Jurkat, Clone E6-1 (cell line): ENCODE measurements at regions not wholly inside any gene's neighbourhood (a gene's known extent, or its start where the extent isn't known, plus 50 kb on each side); places are given as distances from the start of the nearest gene placed in this dataset.
"Not testable (repeated sequence)": the region's sequence is repeated elsewhere in the genome, so short reads cannot be mapped to it uniquely, and the experiment has no call there.

Source experiments
- DNase-seq: peaks from one replicate; pipeline ENCODE4 v3.0.0-alpha.2; 2011; ENCODE audit warnings: low read depth, low spot score
- H3K4me3 ChIP-seq: 2 replicates; pipeline ENCODE4 v1.5.1; 2011; ENCODE audit warnings: mild to moderate bottlenecking, low read length, control low read depth, moderate library complexity

DNA sequence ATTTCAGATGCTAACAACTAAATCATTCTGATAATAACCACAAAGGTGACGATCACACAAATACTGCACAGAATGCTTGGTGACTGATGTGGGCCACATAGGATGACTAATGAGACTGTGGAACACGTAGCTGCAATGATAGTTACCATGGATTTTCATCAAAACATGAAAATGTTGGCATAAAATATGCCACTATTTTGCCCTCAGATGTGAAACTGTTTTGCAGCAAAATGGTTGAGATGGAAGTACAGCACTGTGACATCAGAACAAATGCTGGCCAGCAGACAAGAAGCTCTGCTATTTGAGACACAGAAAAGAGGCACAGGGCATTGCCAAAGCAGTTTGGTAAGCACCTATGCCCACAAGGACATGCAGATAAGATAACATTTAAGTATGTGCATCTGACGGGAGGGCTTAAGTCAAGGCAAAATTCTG is 83.8 kb downstream of the NIBAN1 start:
- H3K4me3 ChIP-seq = no peak overlapping the region
- DNase-seq = no peak

DNA sequence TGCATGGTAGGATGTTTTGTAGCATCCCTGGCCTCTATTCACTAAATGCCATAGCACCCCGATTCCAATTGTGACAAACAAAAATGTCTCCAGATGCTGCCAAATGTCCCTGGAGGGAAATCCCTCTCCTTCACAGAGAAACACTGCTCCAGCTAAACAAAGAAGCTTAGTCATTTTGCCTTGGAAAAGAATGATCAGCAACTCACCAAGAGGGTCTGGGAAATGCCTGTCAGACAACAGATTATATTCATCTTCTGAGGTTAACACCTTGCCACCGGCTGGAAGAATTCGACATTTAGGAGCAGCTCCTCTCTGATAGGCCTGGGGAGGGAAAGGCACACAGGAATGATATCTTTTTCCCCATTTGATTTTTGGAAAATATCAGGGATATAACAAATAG is 84.4 kb downstream of the NIBAN1 start:
- no peak overlapping the region for H3K4me3 ChIP-seq
- DNase-seq = no peak

DNA sequence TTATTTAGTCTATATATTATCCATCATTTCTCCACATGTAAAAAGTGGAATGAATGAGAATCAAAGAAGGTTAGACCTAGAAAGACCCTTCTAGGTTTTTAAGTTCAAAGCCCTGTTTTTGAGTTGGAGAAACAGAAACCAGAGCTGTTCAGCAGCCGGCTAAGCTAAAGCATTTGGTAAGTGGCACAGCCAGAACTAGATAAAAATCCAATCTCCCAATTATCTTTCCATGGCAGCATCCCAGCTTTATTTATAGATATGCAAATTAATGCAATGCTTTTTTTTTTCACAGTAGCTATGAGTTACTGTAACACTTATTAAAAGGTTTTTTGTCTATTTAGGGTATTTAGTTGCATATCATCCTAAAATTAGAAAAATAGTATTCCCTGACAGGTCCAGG is 85.1 kb downstream of the NIBAN1 start:
- no peak overlapping the region for H3K4me3 ChIP-seq
- DNase-seq = no peak

DNA sequence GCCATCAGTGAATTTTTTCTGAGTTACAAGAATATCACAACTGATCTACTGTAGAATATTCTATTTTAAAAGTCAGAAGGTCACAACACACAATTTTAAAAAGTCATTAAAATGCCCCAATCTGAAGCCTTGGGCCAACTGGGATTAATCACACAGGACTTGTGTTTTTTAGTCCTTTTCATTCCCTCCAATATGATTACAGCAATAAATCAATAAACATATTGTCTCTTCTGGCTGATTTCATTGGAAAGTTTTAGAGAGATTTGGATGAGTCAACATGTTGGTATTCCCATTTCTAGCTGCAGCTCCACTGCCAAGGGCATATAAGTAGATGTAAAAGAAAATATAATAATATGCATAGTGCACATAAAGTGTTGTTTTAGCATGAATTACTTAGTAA is 85.8 kb downstream of the NIBAN1 start:
- DNase-seq = no peak
- H3K4me3 ChIP-seq = no peak overlapping the region

DNA sequence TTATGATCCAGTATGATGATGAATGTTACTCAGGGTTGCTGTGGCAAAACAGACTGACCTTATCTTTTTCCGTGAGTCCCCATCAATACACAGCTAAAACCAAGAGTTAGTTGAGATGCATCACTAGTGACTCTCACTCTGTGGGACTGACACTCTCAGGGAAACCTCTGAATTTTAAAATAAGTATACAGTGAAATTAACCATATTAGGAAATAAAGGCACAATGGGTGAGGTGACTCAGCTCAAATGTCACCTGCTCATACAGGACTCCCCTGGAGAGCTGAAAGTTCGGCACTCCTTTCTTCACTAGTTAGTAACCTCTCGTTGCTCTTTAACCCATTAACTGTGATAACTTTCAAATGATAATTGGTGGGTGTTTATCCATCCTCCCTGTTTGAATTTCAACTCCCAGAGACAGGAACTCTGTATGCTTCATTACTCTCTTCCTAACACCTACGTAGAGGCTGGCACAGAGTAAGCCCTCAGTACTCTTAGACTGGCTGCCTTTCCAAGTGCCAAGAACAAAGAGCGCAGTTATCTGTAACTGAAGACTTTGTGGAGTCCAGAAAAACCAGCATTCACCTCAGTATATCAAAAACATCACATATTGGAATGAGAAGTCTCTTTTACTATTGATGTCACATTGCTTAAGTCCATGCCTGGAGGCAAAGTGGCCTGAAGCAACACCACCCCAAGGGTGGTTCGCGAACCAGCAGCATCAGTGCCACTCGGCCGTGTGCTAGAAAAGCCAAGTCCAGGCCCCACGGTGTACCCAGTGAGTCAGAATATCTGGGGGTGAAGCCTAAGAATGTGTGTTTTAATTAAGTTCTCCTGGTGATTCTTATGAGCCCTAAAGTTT is 91.1 kb downstream of the NIBAN1 start:
- H3K4me3 ChIP-seq = no peak overlapping the region
- DNase-seq = no peak

DNA sequence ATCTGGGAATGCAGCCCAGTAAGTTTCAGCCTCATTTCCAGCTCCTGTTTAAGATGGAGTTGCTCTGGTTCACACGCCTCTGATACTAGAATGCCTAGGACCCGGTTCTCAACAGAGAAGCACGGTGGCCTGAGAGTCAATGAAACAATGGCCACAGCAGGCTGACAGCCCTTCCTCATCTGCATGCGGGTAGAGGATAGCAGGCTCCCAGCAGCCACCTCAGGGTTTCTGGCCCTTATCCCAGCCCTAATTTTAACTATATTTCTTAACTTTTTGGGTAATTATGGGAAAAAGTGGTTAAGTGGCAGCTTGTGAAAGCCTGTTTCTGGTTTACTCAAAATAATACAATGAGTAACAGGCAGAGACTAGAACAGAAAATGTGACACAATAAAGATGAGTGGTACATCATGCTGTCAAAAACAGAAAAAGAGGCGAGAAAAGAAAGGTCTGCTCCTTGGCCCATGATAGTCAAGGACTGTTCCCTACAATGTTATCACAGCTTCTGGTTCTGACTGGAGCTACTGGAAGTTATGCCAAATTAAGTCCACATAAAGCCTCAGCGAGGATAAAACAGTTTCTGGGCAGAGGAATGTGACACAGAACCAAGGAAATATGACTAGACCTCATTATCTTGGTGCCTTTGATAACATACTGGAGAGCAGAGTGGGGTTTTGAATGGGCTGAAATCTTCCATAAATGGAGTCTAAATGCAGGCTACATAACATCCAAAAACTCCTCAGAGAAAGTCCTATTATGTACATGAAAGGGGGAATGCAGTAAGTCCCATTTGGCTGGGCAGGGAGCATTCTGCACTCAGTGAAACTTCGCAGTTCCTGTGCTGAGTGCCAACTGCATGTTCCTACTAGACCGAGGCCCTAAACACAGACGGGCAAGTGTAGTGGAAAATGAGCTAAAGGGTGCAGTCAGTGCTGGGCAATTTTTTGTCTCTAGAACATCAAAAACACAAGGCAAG is 92.1 kb downstream of the NIBAN1 start:
- DNase-seq = no peak
- no peak overlapping the region for H3K4me3 ChIP-seq

DNA sequence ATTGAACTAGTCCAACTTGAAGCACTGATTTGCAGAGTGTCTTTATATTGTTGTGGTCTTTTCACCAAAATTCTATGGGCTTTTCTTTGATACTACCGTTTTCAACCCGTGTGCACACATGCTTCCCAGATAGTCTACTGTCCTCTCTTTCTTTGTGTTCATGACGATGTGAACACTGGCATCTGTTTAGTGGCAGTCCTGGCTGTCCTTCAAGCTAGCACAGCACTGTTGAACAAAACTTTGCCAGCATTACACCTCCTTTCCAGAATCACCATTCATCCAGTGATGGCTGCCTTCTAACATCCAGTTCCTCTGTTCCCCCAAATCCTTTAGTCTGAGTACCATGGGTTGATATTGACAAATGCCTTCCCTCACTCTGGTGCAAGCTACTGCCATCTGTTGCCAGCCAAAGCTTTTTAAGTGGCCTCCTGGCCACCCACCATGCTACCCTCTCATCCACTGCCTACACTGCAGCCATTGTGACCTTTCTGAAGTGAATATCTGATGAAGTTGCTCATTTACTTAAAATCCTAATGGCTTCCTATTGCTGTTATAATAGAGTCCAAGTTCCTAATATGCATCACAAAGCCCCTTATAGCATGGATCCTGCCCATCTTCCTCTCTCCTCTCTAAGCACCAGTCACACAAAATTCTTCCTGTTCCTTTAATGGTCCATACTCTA is 94.3 kb downstream of the NIBAN1 start:
- no peak for DNase-seq
- H3K4me3 ChIP-seq = no peak overlapping the region

DNA sequence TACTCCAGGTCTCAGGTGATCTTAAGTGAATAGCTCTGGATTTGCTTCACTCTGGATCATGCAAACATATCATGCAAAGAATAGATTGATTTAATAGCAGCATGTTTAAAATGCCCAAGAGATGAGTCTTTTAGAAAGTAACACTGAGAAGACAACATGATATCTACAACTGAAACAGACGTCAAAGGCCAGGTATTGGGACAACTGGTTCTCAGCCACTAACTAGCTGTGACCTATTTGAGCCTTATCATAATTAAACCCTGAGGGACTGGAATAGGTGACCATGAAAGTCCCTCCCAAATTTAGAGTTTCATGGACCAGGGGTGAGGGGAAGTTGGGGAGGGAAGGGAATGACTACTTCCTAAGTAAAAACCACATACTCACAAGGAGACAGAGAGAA is 95.7 kb downstream of the NIBAN1 start:
- no peak overlapping the region for H3K4me3 ChIP-seq
- no peak for DNase-seq

DNA sequence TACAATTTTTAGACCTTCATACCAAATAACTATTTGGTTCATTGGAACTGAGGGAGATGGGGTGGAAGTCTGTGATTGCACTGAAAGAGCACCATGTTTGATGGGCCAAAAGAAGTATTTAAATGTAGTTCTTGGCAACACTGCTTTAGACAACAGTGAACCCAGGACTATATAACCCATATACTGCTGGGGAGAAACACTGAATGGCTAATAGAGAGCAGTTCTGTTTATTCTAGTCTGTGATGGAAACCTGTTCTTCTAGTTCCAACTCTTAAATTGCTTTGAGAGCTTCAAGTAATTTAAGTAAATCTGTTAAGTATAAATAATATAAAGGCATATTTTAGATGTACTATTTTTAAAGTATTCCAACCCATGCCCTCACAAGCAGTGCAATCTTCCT is 96.3 kb downstream of the NIBAN1 start:
- no peak for DNase-seq
- H3K4me3 ChIP-seq = no peak overlapping the region

DNA sequence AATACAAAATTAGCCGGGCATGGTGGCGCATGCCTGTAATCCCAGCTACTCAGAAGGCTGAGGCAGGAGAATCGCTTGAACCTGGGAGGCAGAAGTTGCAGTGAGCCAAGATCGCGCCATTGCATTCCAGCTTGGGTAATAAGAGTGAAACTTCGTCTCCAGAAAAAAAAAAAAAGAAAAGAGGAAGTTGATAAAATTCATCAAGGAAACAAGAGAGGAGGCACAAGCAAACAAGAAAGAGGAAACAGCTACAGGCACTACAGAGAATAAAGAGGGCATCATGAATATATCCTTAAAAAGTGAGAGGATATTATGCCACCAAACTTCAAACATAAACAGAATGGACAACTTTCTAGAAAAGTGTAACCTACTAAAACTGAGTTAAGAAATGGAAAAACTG is 98.3 kb downstream of the NIBAN1 start:
- DNase-seq, H3K4me3 ChIP-seq: not testable (repeated sequence)

DNA sequence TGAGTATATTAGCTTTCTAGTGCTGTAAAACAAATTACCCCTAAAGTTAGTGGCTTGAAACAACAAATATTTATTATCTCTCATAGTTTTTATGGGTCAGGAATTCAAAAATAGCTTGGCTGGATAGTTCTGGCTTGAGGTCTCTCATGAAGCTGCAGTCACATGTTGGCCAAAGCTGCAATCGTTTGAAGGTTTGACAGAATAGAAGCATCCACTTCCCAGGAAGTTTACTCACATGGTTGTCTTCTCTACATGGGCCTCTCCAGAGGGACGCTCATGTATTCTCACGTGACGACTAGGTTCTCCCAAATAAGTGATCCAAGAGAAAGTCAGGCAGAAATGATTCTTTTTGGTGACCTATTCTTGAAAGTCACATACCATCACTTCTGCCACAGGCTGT is 99.1 kb downstream of the NIBAN1 start:
- DNase-seq = no peak
- no peak overlapping the region for H3K4me3 ChIP-seq

DNA sequence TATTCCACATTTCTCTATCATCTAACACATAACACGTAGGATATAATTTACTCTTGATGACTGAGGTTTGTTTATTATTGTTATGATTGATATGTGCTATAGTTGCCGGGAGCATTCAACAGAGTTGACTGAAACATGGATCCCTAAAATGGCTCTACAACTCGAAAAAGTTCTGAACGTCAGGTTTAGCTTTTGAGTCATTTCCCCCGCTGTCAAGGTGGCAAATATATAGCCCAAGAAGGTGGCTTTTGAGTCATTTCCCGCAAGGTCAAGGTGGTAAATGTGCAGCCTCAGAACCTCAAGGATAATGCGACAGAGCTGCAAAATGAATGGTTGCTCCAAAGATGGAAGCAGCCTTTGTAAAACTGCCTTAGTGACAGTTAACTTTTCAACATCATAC is 104.0 kb downstream of the NIBAN1 start:
- H3K4me3 ChIP-seq = no peak overlapping the region

DNA sequence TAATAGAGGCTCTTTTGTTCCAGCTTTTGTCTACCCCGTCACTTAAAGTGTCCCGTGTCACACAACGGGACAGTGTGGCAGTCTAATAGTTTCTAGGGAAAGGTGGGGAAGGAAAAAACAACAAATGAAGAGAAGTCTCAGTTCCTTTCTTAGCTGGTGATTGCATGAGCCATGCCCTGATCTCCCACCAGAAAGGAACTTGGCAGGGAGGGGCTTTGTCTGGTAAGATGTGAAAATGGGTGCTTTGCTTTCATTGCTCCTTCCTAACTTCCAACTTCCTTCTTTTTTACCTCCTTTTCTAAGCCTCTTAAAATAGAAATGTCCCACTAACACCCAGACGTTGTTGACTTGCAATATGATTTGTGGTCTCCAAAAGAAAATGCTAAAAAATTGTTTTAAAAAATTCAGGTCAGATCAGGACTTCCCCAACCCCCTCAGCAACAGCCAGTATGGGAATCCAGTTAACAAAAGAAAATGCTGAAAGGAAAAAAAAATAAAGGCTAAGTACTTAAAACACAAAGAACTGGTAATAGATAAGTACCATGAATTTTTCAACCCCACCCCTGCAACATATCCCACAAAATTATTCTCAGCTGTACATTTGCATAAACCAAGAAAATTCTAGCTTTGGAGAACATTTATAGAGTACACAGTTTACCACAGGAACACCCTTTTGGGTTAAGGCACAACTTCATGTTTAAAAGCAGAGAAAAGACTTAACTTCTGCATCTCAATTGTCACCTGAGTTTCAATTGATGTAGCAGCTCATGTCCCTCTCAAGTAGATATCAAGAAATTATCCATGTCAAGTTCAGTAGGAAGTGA is 106.2 kb downstream of the NIBAN1 start:
- no peak overlapping the region for H3K4me3 ChIP-seq
- DNase-seq = no peak

More for the DNA sequence above, 104.0 kb downstream of the NIBAN1 start:
- no peak for DNase-seq

DNA sequence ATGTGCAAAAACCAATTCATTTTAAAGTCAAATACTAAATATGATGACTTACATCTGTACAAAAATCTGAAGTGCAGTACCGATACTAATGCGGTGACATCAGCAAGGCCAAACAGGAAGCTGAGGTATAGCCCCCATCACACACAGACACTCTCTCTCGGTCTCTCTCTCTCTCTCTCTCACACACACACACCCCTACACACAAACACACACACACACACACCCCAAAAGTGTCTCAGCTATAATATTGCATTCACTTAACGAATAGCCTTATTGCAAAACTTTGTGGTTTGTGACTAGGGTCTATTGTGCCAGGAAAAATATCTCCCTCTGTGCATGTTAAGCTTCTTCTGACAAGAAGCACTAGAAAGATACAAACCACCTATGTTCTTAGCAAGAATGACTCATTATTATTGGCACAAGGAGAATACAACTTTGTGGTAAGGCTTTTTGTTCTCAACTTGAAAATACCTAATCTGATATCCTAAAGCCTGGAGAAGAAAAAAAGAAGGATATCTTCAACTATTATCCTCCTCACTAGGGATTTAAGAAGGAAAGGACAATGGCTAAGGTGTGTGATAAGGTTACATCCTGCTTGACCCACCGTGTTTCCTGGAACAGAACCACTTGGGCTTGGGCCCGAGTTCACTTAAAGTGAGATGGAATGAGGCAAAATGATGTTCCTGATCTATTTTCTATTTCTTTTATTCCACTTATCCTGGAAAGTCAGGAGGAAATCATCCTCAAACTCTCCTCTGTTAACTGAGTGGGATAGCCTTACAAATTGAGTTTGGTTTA is 107.1 kb downstream of the NIBAN1 start:
- H3K4me3 ChIP-seq = no peak overlapping the region
- peak; percentile 8 for DNase-seq

DNA sequence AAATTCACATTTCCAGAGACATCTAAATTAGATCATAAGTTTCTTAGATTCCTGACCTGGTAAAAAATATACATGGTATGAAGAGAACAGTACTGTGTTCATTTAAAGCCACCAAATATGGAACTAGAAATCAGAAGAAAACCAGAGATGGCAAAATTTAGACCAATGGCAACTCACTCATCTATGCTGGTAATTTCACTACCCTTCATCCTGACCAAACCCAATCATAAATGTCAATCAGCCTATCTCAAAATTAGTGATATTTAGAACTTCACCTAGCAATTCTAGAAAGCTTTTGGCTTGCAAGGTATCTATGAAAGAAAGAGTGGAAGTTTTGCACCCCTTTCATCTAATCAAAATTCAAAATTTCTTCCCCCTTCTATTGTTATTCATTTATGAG is 107.7 kb downstream of the NIBAN1 start:
- no peak overlapping the region for H3K4me3 ChIP-seq
- DNase-seq = no peak

DNA sequence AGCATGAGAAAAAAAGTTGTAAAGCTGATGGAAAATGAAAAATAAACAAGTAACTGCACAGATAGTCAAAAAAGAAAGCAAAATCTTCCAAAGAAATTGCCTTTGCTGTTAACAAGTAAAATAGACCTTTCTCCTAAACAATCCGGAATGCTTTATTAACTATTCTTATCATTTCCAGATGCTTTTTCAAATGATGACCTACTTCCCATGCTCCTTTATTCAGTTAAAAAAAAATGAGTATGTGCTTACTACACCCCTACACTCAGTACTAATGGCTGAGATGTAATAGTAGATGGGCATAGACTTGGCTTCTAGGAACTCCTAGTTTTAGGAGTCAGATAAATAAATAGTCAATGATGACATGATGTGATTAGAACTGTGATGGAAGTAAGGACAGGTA is 108.5 kb downstream of the NIBAN1 start:
- H3K4me3 ChIP-seq = no peak overlapping the region
- DNase-seq = no peak

DNA sequence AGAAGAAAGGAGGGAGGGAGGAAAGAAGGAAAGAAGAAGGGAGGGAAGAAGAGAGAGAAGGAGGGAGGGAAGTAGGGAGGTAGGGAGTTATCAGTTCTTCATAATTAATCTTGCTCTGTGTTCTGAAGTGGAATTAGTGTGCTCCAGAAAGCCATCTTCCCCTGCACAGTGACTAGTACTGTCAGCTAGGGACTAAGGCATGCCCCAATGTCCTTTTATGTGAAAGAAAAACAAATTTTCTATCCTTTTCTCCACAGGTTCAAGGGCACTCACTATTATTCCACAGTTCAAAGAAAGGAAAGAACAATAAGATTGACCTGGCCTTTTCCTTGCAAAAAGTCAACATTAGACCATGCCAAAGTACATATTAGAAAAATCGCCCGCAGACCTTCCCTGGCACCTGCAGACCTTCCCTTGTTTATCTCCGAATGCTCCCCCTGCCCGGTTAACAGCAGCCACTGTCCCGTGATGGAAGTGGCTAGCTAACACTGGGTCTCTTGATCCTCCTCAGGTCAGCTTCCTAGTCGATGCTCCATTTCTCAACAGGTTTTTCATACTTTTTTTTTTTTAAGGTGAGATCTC is 107.2 kb upstream of the EDEM3 start:
- DNase-seq = no peak
- no peak overlapping the region for H3K4me3 ChIP-seq
